Osteocyte (in vitro differentiated cells): ENCODE measurements at regions not wholly inside any gene's neighbourhood (a gene's known extent, or its start where the extent isn't known, plus 50 kb on each side); places are given as distances from the start of the nearest gene placed in this dataset.
"Not testable (repeated sequence)": the region's sequence is repeated elsewhere in the genome, so short reads cannot be mapped to it uniquely, and the experiment has no call there.

Experiments used
- DNase-seq: peaks from one replicate; pipeline ENCODE4 v3.0.0; 2021; ENCODE audit warnings: mixed read lengths; ENCODE audit not compliant: unreplicated experiment; ENCODE audit errors: extremely low spot score
- H3K27ac Mint-ChIP-seq: one replicate; pipeline ENCODE4 v1.8.0; 2021; ENCODE audit warnings: mild to moderate bottlenecking, mixed read lengths; ENCODE audit not compliant: unreplicated experiment
- H3K27me3 Mint-ChIP-seq: one replicate; pipeline ENCODE4 v1.8.0; 2021; ENCODE audit warnings: mixed read lengths; ENCODE audit not compliant: unreplicated experiment
- H3K36me3 Mint-ChIP-seq: one replicate; pipeline ENCODE4 v1.8.0; 2021; ENCODE audit warnings: mixed read lengths; ENCODE audit not compliant: unreplicated experiment
- H3K4me1 Mint-ChIP-seq: one replicate; pipeline ENCODE4 v1.8.0; 2021; ENCODE audit warnings: mixed read lengths; ENCODE audit not compliant: unreplicated experiment
- H3K4me3 Mint-ChIP-seq: one replicate; pipeline ENCODE4 v1.8.0; 2021; ENCODE audit warnings: mild to moderate bottlenecking, moderate library complexity, mixed read lengths; ENCODE audit not compliant: unreplicated experiment
- H3K9me3 Mint-ChIP-seq: one replicate; pipeline ENCODE4 v1.8.0; 2021; ENCODE audit warnings: mixed read lengths; ENCODE audit not compliant: unreplicated experiment
- CTCF ChIP-seq: fragments of 200-600 bp; sonication (generic); IDR thresholded peaks from 2 replicates; pipeline ENCODE4 v1.5.0; 2021; ENCODE audit warnings: antibody characterized with exemption, mild to moderate bottlenecking, moderate library complexity

GRCh38 chr5:125485771-125486170 lies 739.3 kb upstream of the ZNF608 start:
- Mint-ChIP-seq H3K9me3 (no peaks in the 10 kb centered on the region), H3K27ac (peak overlapping the region; percentile 95), H3K4me1 (peaks cover 53% of the 10 kb centered on the region), H3K36me3 (no peaks in the 10 kb centered on the region), H3K27me3 (no peaks in the 10 kb centered on the region), H3K4me3 (peak overlapping the region; percentile 19)
- no peak for DNase-seq
- TF ChIP-seq CTCF: no peak

GRCh38 chr5:125486634-125487033 lies 740.2 kb upstream of the ZNF608 start:
- no peaks in the 10 kb centered on the region for H3K36me3 Mint-ChIP-seq
- H3K4me3 Mint-ChIP-seq: no peak overlapping the region
- no peaks in the 10 kb centered on the region for H3K27me3 Mint-ChIP-seq
- H3K9me3 Mint-ChIP-seq: no peaks in the 10 kb centered on the region
- H3K4me1 Mint-ChIP-seq: peaks cover 48% of the 10 kb centered on the region
- DNase-seq: no peak
- H3K27ac Mint-ChIP-seq: peak overlapping the region; percentile 95
- no peak for TF ChIP-seq CTCF

GRCh38 chr5:125487231-125487630 lies 740.8 kb upstream of the ZNF608 start:
- peaks cover 51% of the 10 kb centered on the region for H3K4me1 Mint-ChIP-seq

GRCh38 chr5:125487652-125488051 lies 741.2 kb upstream of the ZNF608 start:
- H3K9me3 Mint-ChIP-seq, H3K27me3 Mint-ChIP-seq, DNase-seq, H3K4me3 Mint-ChIP-seq, H3K36me3 Mint-ChIP-seq: not testable (repeated sequence)
- Mint-ChIP-seq H3K4me1 (peaks cover 55% of the 10 kb centered on the region), H3K27ac (peak overlapping the region; percentile 95)

More at GRCh38 chr5:125487231-125487630, 740.8 kb upstream of the ZNF608 start:
- DNase-seq: no peak
- no peaks in the 10 kb centered on the region for H3K27me3 Mint-ChIP-seq
- no peaks in the 10 kb centered on the region for H3K36me3 Mint-ChIP-seq
- TF ChIP-seq CTCF: no peak
- no peak overlapping the region for H3K4me3 Mint-ChIP-seq
- H3K27ac Mint-ChIP-seq: peak overlapping the region; percentile 95
- no peaks in the 10 kb centered on the region for H3K9me3 Mint-ChIP-seq

GRCh38 chr5:125489146-125489545 lies 742.7 kb upstream of the ZNF608 start:
- H3K27me3 Mint-ChIP-seq: no peaks in the 10 kb centered on the region
- H3K4me3 Mint-ChIP-seq: no peak overlapping the region
- H3K36me3 Mint-ChIP-seq: no peaks in the 10 kb centered on the region
- peaks cover 43% of the 10 kb centered on the region for H3K4me1 Mint-ChIP-seq
- no peak for TF ChIP-seq CTCF
- peaks cover 7% of the 10 kb centered on the region for H3K9me3 Mint-ChIP-seq
- DNase-seq: no peak
- no peak overlapping the region for H3K27ac Mint-ChIP-seq

- no peak for TF ChIP-seq CTCF
- no peak for DNase-seq
- peaks cover 7% of the 10 kb centered on the region for H3K9me3 Mint-ChIP-seq
- H3K4me1 Mint-ChIP-seq: peaks cover 15% of the 10 kb centered on the region
- no peaks in the 10 kb centered on the region for H3K27me3 Mint-ChIP-seq
- peaks cover 2% of the 10 kb centered on the region for H3K36me3 Mint-ChIP-seq
- no peak overlapping the region for H3K27ac Mint-ChIP-seq
- H3K4me3 Mint-ChIP-seq: no peak overlapping the region
Measured at GRCh38 chr5:125491986-125492492, 745.6 kb upstream of the ZNF608 start.
